ENCODE measurements at regions not wholly inside any gene's neighbourhood (a gene's known extent, or its start where the extent isn't known, plus 50 kb on each side); places are given as distances from the start of the nearest gene placed in this dataset.
A peak's percentile ranks its signal among the peaks of the same experiment; 100 is the strongest.

GRCh38 chr3:27625864-27626263 lies 96.3 kb downstream of the EOMES start:
- intact Hi-C loops (cut with DNase I; ENCODE audit: low total_unique reads): no loop called here
- DNase-seq (ENCODE audit: low spot score in 2 of 2): no peak
- Histone ChIP-seq H3K4me3 (no peak overlapping the region), H3K27ac (no peak overlapping the region), H3K9me3 (no peaks in the 10 kb centered on the region), H3K4me1 (no peaks in the 10 kb centered on the region), H3K27me3 (no peaks in the 10 kb centered on the region), H3K36me3 (no peaks in the 10 kb centered on the region)
- TF ChIP-seq CTCF (IDR thresholded peaks at IDR 0.05) (no peak), POLR2AphosphoS5 (IDR thresholded peaks at IDR 0.05) (no peak), POLR2A (IDR thresholded peaks at IDR 0.05) (no peak)

- H3K36me3 ChIP-seq: no peaks in the 10 kb centered on the region
- H3K4me3 ChIP-seq: no peak overlapping the region
- H3K27me3 ChIP-seq: no peaks in the 10 kb centered on the region
- TF ChIP-seq CTCF (IDR thresholded peaks at IDR 0.05): no peak
- TF ChIP-seq POLR2AphosphoS5 (IDR thresholded peaks at IDR 0.05): no peak
- no peak for TF ChIP-seq POLR2A (IDR thresholded peaks at IDR 0.05)
- H3K9me3 ChIP-seq: no peaks in the 10 kb centered on the region
- intact Hi-C loops (cut with DNase I; ENCODE audit: low total_unique reads): no loop called here
- H3K4me1 ChIP-seq: no peaks in the 10 kb centered on the region
- peak overlapping the region in 1 of 2 donors; percentile 38 for H3K27ac ChIP-seq
- no peak for DNase-seq (ENCODE audit: low spot score in 2 of 2)
Measured at GRCh38 chr3:27623085-27623753, 98.9 kb downstream of the EOMES start.

GRCh38 chr3:27617552-27617951 lies 104.6 kb downstream of the EOMES start:
- Histone ChIP-seq H3K27me3 (no peaks in the 10 kb centered on the region), H3K4me1 (peaks cover 0 to 4% of the 10 kb centered on the region in 2 donors), H3K27ac (peak overlapping the region; percentile 27 to 69), H3K4me3 (no peak overlapping the region), H3K9me3 (peaks cover 14 to 15% of the 10 kb centered on the region in 2 donors), H3K36me3 (no peaks in the 10 kb centered on the region)
- no peak for DNase-seq (ENCODE audit: low spot score in 2 of 2)
- TF ChIP-seq CTCF (IDR thresholded peaks at IDR 0.05) (no peak), POLR2A (IDR thresholded peaks at IDR 0.05) (no peak), POLR2AphosphoS5 (IDR thresholded peaks at IDR 0.05) (no peak)
- intact Hi-C loops (cut with DNase I; ENCODE audit: low total_unique reads): no loop called here

GRCh38 chr3:27616031-27616430 lies 106.1 kb downstream of the EOMES start:
- intact Hi-C loops (cut with DNase I; ENCODE audit: low total_unique reads): no loop called here
- Histone ChIP-seq H3K27ac (peak overlapping the region in 1 of 2 donors; percentile 52), H3K36me3 (no peaks in the 10 kb centered on the region), H3K9me3 (peaks cover 14 to 15% of the 10 kb centered on the region in 2 donors), H3K4me3 (no peak overlapping the region), H3K27me3 (no peaks in the 10 kb centered on the region), H3K4me1 (peaks cover 0 to 4% of the 10 kb centered on the region in 2 donors)
- DNase-seq (ENCODE audit: low spot score in 2 of 2): no peak
- no peak for TF ChIP-seq POLR2A (IDR thresholded peaks at IDR 0.05)
- TF ChIP-seq CTCF (IDR thresholded peaks at IDR 0.05): no peak
- no peak for TF ChIP-seq POLR2AphosphoS5 (IDR thresholded peaks at IDR 0.05)

- no peak for TF ChIP-seq POLR2AphosphoS5 (IDR thresholded peaks at IDR 0.05)
- TF ChIP-seq POLR2A (IDR thresholded peaks at IDR 0.05): no peak
- no peak for TF ChIP-seq CTCF (IDR thresholded peaks at IDR 0.05)
- Histone ChIP-seq H3K36me3 (no peaks in the 10 kb centered on the region), H3K4me1 (peaks cover 0 to 4% of the 10 kb centered on the region in 2 donors), H3K27ac (peak overlapping the region; percentile 28 to 68), H3K9me3 (peaks cover 14 to 15% of the 10 kb centered on the region in 2 donors), H3K27me3 (no peaks in the 10 kb centered on the region), H3K4me3 (no peak overlapping the region)
- peak in 1 of 2 donors; percentile 35 for DNase-seq (ENCODE audit: low spot score in 2 of 2)
- intact Hi-C loops (cut with DNase I; ENCODE audit: low total_unique reads): no loop called here
Measured at GRCh38 chr3:27615555-27615954, 106.6 kb downstream of the EOMES start.
